HepG2 (cell line): ENCODE measurements at regions not wholly inside any gene's neighbourhood (a gene's known extent, or its start where the extent isn't known, plus 50 kb on each side); places are given as distances from the start of the nearest gene placed in this dataset.

Source experiments
- ATAC-seq: fragments of 200-7000 bp; cut with Tn5 transposase; 3 replicates; pipeline ENCODE4 v1.9.1; 2020; ENCODE audit warnings: mild to moderate bottlenecking, moderate library complexity
- BruUV-seq: library from RNA; stranded (reverse); fragments of 400-500 nt; replicated peaks from 2 replicates; lab custom pipeline; 2021; lab: Mats Ljungman, UMichigan
- CTCF ChIA-PET: fragments of 300-600 bp; formaldehyde crosslinking; extraction: SDS; loops from one replicate; lab custom pipeline; 2021; ENCODE audit warnings: low total read pairs, inconsistent platforms, low intra/inter-chr PET ratio; lab: Yijun Ruan, JAX
- POLR2A ChIA-PET: fragments of 350-600 bp; sonication (Branson Sonifier 250); formaldehyde crosslinking; loops from one replicate; lab custom pipeline; 2020; ENCODE audit warnings: antibody characterized with exemption, inconsistent platforms; lab: Yijun Ruan, JAX
- DNase-seq: peaks from one replicate; pipeline ENCODE4 v3.0.0-alpha.2; 2015; ENCODE audit warnings: low spot score
- FAIRE-seq: peaks from 3 replicates; lab custom pipeline; 2011; peaks lifted over from hg19 to GRCh38; lab: Jason Lieb, UNC
- H2AFZ ChIP-seq: one replicate; pipeline ENCODE4 v1.6.1; 2011; ENCODE audit warnings: low read length, inconsistent platforms
- H3K27ac ChIP-seq: fragments of 300-600 bp; 3 replicates; pipeline ENCODE4 v1.8.0; 2011; ENCODE audit warnings: mixed run types, mild to moderate bottlenecking, mixed read lengths, low read length, inconsistent platforms; ENCODE audit not compliant: insufficient read depth; ENCODE audit errors: extremely low read length
- H3K27me3 ChIP-seq, 2 experiments: fragments of 200-600 bp in 1 of 2; 2 replicates in 1 of 2; 3 replicates in 1 of 2; pipeline versions ENCODE4 v1.6.0 to v1.8.0; 2011; ENCODE audit warnings: low read length in 2 of 2, mild to moderate bottlenecking in 2 of 2, moderate library complexity in 2 of 2, inconsistent platforms in 1 of 2; ENCODE audit not compliant: insufficient read depth in 2 of 2, control insufficient read depth in 1 of 2
- H3K36me3 ChIP-seq, 2 experiments: fragments of 200-600 bp in 1 of 2; replicated peaks in 1 of 2; 2 replicates in 1 of 2; 3 replicates in 1 of 2; pipeline versions ENCODE4 v1.5.1 to v1.8.0; 2011; ENCODE audit warnings: low read length in 2 of 2, inconsistent platforms in 1 of 2; ENCODE audit not compliant: insufficient read depth in 2 of 2, control insufficient read depth in 1 of 2
- H3K4me1 ChIP-seq: 2 replicates; pipeline ENCODE4 v1.5.1; 2012; ENCODE audit warnings: low read length, inconsistent platforms; ENCODE audit not compliant: insufficient read depth
- H3K4me2 ChIP-seq: 2 replicates; pipeline ENCODE4 v1.6.0; 2011; ENCODE audit warnings: low read depth, low read length, inconsistent platforms
- H3K4me3 ChIP-seq, 3 experiments: fragments of 200-600 bp in 1 of 3; sonication (generic), shearing (Covaris generic) in 1 of 3; replicated peaks in 1 of 3; 2 replicates each; pipeline ENCODE4 v1.5.1; 2011 to 2016; ENCODE audit warnings: low read length in 3 of 3, inconsistent platforms in 2 of 3, low read depth in 2 of 3, mild to moderate bottlenecking in 2 of 3, control low read depth in 1 of 3, mixed read lengths in 1 of 3; ENCODE audit not compliant: insufficient read depth in 1 of 3
- H3K79me2 ChIP-seq: one replicate; pipeline ENCODE4 v1.6.1; 2011; ENCODE audit warnings: low read length, inconsistent platforms; ENCODE audit not compliant: insufficient read depth
- H3K9ac ChIP-seq: 2 replicates; pipeline ENCODE4 v1.6.0; 2011; ENCODE audit warnings: mild to moderate bottlenecking, low read depth, low read length, inconsistent platforms; ENCODE audit not compliant: insufficient read depth
- H3K9me3 ChIP-seq: 2 replicates; pipeline ENCODE4 v1.5.1; 2012; ENCODE audit warnings: mild to moderate bottlenecking, low read length
- H4K20me1 ChIP-seq: 2 replicates; pipeline ENCODE4 v1.6.0; 2011; ENCODE audit warnings: inconsistent platforms, mild to moderate bottlenecking, low read length, moderate library complexity; ENCODE audit not compliant: insufficient read depth
- HMG20A ChIP-seq: IDR thresholded peaks from 2 replicates; pipeline ENCODE4 v1.6.1; 2016; ENCODE audit warnings: borderline replicate concordance
- HOXA3 ChIP-seq: sonication (generic); formaldehyde crosslinking; IDR thresholded peaks from 2 replicates; pipeline ENCODE4 v1.5.0; 2020; ENCODE audit warnings: missing genetic modification reagents
- KAT7 ChIP-seq: IDR thresholded peaks from 2 replicates; pipeline ENCODE4 v1.6.1; 2018; ENCODE audit warnings: borderline replicate concordance, missing compliant biosample characterization
- NRL ChIP-seq: sonication (generic); formaldehyde crosslinking; IDR thresholded peaks from 2 replicates; pipeline ENCODE4 v1.5.0; 2020; ENCODE audit warnings: missing genetic modification reagents, mild to moderate bottlenecking, moderate library complexity, borderline replicate concordance
- SIN3A ChIP-seq: IDR thresholded peaks from 2 replicates; pipeline ENCODE4 v1.6.1; 2011; ENCODE audit warnings: low read depth, mild to moderate bottlenecking, control low read depth, low read length, borderline replicate concordance
- ZNF136 ChIP-seq: sonication (generic); formaldehyde crosslinking; IDR thresholded peaks from 2 replicates; pipeline ENCODE4 v1.8.1; 2022; ENCODE audit warnings: low read depth, mild to moderate bottlenecking, moderate library complexity, missing genetic modification reagents
- ZNF274 ChIP-seq: sonication (generic); formaldehyde crosslinking; IDR thresholded peaks from 2 replicates; pipeline ENCODE4 v1.5.1; 2020; ENCODE audit warnings: mild to moderate bottlenecking, missing genetic modification reagents
- ZNF354B ChIP-seq: sonication (generic); formaldehyde crosslinking; IDR thresholded peaks from 2 replicates; pipeline ENCODE4 v1.8.0; 2022; ENCODE audit warnings: mild to moderate bottlenecking, missing genetic modification reagents
- ZNF556 ChIP-seq: sonication (generic); formaldehyde crosslinking; IDR thresholded peaks from 2 replicates; pipeline ENCODE4 v1.4.0; 2020; ENCODE audit warnings: mild to moderate bottlenecking, missing genetic modification reagents, borderline replicate concordance
- ZNF570 ChIP-seq: sonication (generic); formaldehyde crosslinking; IDR thresholded peaks from 2 replicates; pipeline ENCODE4 v1.4.0; 2020; ENCODE audit warnings: mild to moderate bottlenecking, missing genetic modification reagents, borderline replicate concordance
- WGBS: methylation state at CpG from one replicate; pipeline ENCODE4 v1.1.6; 2017; ENCODE audit warnings: low lambda C conversion rate; 5-methylcytosine and 5-hydroxymethylcytosine counted together
- in situ Hi-C: cut with HindIII; loops from 2 replicates; pipeline ENCODE4 v1.10.0; 2017; ENCODE audit warnings: low pct_unique_long_range_greater_than_20kb; ENCODE audit not compliant: extremely low pct_ligation_motif_present
- intact Hi-C: fragments of 100-400 bp; cut with micrococcal nuclease; formaldehyde crosslinking; loops from one replicate; pipeline ENCODE4 v1.10.0; 2022; ENCODE audit not compliant: unreplicated experiment
- TF ChIP-seq, protein P1 (sequence below): sonication (generic); formaldehyde crosslinking; IDR thresholded peaks from 2 replicates; pipeline ENCODE4 v1.5.0; 2020; ENCODE audit warnings: missing genetic modification reagents

DNA sequence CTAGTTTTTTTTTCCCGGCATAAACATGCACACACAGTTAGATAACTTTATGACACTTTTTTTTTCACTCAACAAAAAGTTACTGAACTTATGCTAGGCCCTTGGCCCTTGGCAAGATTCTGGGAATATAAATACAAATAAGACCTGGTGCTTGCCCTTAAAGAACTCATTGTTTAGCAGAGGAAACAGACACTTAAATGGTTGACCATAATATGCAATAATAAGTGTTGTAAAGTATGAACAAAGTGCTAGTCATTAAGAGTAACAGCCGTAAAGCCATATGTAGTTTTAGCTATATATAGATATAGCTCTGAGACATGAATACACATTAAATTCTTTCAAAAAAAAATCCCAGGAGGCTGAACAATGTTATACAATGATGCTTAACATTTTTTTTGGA, 198.3 kb downstream of the CYYR1 start (continued):
- TF ChIP-seq ZNF136 (CRISPR knock-in tag) (no peak), ZNF274 (CRISPR knock-in tag) (no peak), ZNF354B (CRISPR knock-in tag) (no peak), NRL (CRISPR knock-in tag) (no peak), SIN3A (no peak), KAT7 (CRISPR knock-in tag) (no peak)

DNA sequence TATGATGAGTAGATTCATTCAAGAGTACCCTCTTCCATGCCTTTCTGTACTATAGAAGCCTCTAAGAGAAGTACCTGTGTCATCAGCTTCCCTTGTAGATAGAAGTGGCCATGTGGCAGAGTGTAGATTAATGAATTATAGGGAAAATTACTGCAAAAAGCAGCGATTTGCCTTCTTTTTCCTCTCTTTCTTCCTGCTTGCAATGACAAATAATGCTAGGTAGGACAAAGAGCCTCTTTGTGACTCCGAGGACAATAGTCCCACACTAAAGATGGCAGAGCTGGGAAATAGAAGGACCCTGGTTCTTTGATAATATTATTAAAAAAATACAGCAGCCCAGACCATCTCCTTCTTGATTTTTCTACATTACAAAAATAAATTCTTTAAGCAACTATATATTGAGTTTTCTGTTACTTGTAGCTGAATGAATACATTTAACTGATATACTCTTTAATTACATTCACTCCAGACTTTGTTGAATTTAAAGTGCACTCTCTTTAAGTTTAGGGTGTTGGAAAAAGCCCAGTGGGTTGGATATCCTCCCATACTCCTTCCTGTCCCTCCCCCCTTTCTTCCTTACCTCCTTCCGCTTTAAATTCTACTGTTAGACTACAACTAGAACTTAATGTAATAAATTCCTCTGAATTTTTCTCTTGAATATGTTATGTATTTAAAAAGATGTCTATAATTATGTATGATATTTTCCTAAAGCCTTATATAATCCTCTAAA, 198.2 kb upstream of the APP start:
- ChIA-PET POLR2A (no interaction called here), CTCF (no interaction called here)
- no peaks in the 10 kb centered on the region for H3K79me2 ChIP-seq
- DNase-seq, result no peak
- H3K4me3 ChIP-seq, result no peak overlapping the region
- 6% methylated on average over 3 of the region's 3 CpGs for WGBS
- intact Hi-C loops (no loop called here), in situ Hi-C loops (no loop called here)
- no peaks in the 10 kb centered on the region for H3K36me3 ChIP-seq
- H3K4me1 ChIP-seq, result no peaks in the 10 kb centered on the region
- no peaks in the 10 kb centered on the region for H3K27me3 ChIP-seq
- BruUV-seq, result no TSS peak
- no peak overlapping the region for H3K27ac ChIP-seq
- no peak for TF ChIP-seq ZNF556 (CRISPR knock-in tag)
- ATAC-seq, result no peak
- H3K9ac ChIP-seq, result no peak overlapping the region
- H4K20me1 ChIP-seq, result no peaks in the 10 kb centered on the region
- peaks cover 30% of the 10 kb centered on the region for H3K9me3 ChIP-seq
- FAIRE-seq, result no peak
- H2AFZ ChIP-seq, result no peak overlapping the region
- H3K4me2 ChIP-seq, result no peak overlapping the region

GRCh38 chr21:26366781-26367180, 196.2 kb upstream of the APP start:
- ATAC-seq, result no peak
- POLR2A ChIA-PET, result no interaction called here
- no peak for FAIRE-seq
- TF ChIP-seq HMG20A (CRISPR knock-in tag) (no peak), ZNF570 (no peak), HOXA3 (no peak)
- TF ChIP-seq, protein P1, sequence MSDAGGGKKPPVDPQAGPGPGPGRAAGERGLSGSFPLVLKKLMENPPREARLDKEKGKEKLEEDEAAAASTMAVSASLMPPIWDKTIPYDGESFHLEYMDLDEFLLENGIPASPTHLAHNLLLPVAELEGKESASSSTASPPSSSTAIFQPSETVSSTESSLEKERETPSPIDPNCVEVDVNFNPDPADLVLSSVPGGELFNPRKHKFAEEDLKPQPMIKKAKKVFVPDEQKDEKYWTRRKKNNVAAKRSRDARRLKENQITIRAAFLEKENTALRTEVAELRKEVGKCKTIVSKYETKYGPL, result no peak

More at GRCh38 chr21:26366781-26367180, 196.2 kb upstream of the APP start:
- H3K4me1 ChIP-seq, result no peaks in the 10 kb centered on the region
- in situ Hi-C loops, result no loop called here
- peaks cover 40% of the 10 kb centered on the region for H3K9me3 ChIP-seq
- H3K79me2 ChIP-seq, result no peaks in the 10 kb centered on the region
- H3K9ac ChIP-seq, result no peak overlapping the region
- H3K4me2 ChIP-seq, result no peak overlapping the region
- no peaks in the 10 kb centered on the region for H4K20me1 ChIP-seq
- DNase-seq, result no peak
- CTCF ChIA-PET, result no interaction called here
- no peak overlapping the region for H2AFZ ChIP-seq
- 3% methylated on average over 2 of the region's 2 CpGs for WGBS
- intact Hi-C loops, result no loop called here
- no peak overlapping the region for H3K4me3 ChIP-seq
- no peak overlapping the region for H3K27ac ChIP-seq
- no TSS peak for BruUV-seq
- H3K27me3 ChIP-seq, result no peaks in the 10 kb centered on the region
- H3K36me3 ChIP-seq, result no peaks in the 10 kb centered on the region
